OCI-LY3 (cell line): ENCODE measurements at regions not wholly inside any gene's neighbourhood (a gene's known extent, or its start where the extent isn't known, plus 50 kb on each side); places are given as distances from the start of the nearest gene placed in this dataset.

Experiments
- H2AFZ ChIP-seq: fragments of 200-600, 300-600 bp; shearing (Covaris generic); 2 replicates; pipeline ENCODE4 v1.6.0; 2014; ENCODE audit warnings: antibody characterized with exemption, low read depth, low read length
- H3K27ac ChIP-seq: fragments of 200-600, 300-600 bp; sonication (generic); 2 replicates; pipeline ENCODE4 v1.5.1; 2014; ENCODE audit warnings: mild to moderate bottlenecking, low read length, moderate library complexity, mixed read lengths
- H3K27me3 ChIP-seq: fragments of 200-600, 300-600 bp; sonication (generic); 2 replicates; pipeline ENCODE4 v1.6.1; 2014; ENCODE audit warnings: low read depth, low read length, mixed read lengths
- H3K36me3 ChIP-seq: fragments of 200-600, 300-600 bp; sonication (generic); replicated peaks from 2 replicates; pipeline ENCODE3; 2014; ENCODE audit warnings: low read depth, low read length, mixed read lengths
- H3K4me1 ChIP-seq: fragments of 300-600, 200-600 bp; sonication (generic); 2 replicates; pipeline ENCODE4 v1.6.1; 2014; ENCODE audit warnings: low read length, mixed read lengths
- H3K4me2 ChIP-seq: fragments of 200-600, 300-600 bp; sonication (generic); 2 replicates; pipeline ENCODE4 v1.6.1; 2014; ENCODE audit warnings: low read length, mixed read lengths
- H3K4me3 ChIP-seq: fragments of 300-600, 200-600 bp; sonication (generic); 2 replicates; pipeline ENCODE4 v1.5.1; 2014; ENCODE audit warnings: antibody characterized with exemption, mild to moderate bottlenecking, low read length, moderate library complexity
- H3K79me2 ChIP-seq: fragments of 300-600, 200-600 bp; shearing (Covaris generic); 2 replicates; pipeline ENCODE4 v1.6.1; 2014; ENCODE audit warnings: mild to moderate bottlenecking, low read length, mixed read lengths
- H3K9ac ChIP-seq: fragments of 300-600, 200-600 bp; shearing (Covaris generic); 2 replicates; pipeline ENCODE4 v1.6.0; 2014; ENCODE audit warnings: mild to moderate bottlenecking, low read length, moderate library complexity
- H3K9me3 ChIP-seq: fragments of 200-600, 300-600 bp; shearing (Covaris generic); 2 replicates; pipeline ENCODE4 v1.6.1; 2014; ENCODE audit warnings: low read length, mixed read lengths; ENCODE audit not compliant: insufficient read depth
- H4K20me1 ChIP-seq: fragments of 200-600, 300-600 bp; sonication (generic); 2 replicates; pipeline ENCODE4 v1.6.1; 2016; ENCODE audit warnings: low read length, mixed read lengths; ENCODE audit not compliant: insufficient read depth
- CTCF ChIP-seq: fragments of 200-600, 300-600 bp; sonication (generic); IDR thresholded peaks from 2 replicates; pipeline ENCODE4 v1.5.1; 2014; ENCODE audit warnings: antibody characterized with exemption, low read length, low read depth
- EZH2phosphoT487 ChIP-seq: fragments of 200-600 bp; shearing (Covaris generic); IDR thresholded peaks from 2 replicates; pipeline ENCODE4 v1.6.1; 2018; ENCODE audit warnings: antibody characterized with exemption, mixed run types, low read depth

GRCh38 chr13:55815458-55816033 lies 1325.2 kb upstream of the PRR20A start:
- no peak overlapping the region for H3K4me3 ChIP-seq
- TF ChIP-seq EZH2phosphoT487: no peak
- TF ChIP-seq CTCF: no peak
- H3K9ac ChIP-seq: no peak overlapping the region
- H4K20me1 ChIP-seq: no peaks in the 10 kb centered on the region
- no peaks in the 10 kb centered on the region for H3K79me2 ChIP-seq
- H3K4me2 ChIP-seq: no peak overlapping the region
- no peak overlapping the region for H2AFZ ChIP-seq
- no peaks in the 10 kb centered on the region for H3K4me1 ChIP-seq
- H3K27ac ChIP-seq: no peak overlapping the region
- 0 out of 2 replicates have a peak, but pooled peaks cover 4% of the 10 kb centered on the region for H3K9me3 ChIP-seq
- H3K27me3 ChIP-seq: no peaks in the 10 kb centered on the region
- H3K36me3 ChIP-seq: no peaks in the 10 kb centered on the region

GRCh38 chr13:55816976-55817601 lies 1323.6 kb upstream of the PRR20A start:
- no peaks in the 10 kb centered on the region for H3K9me3 ChIP-seq
- no peaks in the 10 kb centered on the region for H3K4me1 ChIP-seq
- H3K36me3 ChIP-seq: no peaks in the 10 kb centered on the region
- no peak overlapping the region for H3K27ac ChIP-seq
- H3K4me3 ChIP-seq: no peak overlapping the region
- H3K79me2 ChIP-seq: no peaks in the 10 kb centered on the region
- H3K4me2 ChIP-seq: no peak overlapping the region
- no peaks in the 10 kb centered on the region for H4K20me1 ChIP-seq
- H3K9ac ChIP-seq: no peak overlapping the region
- no peak overlapping the region for H2AFZ ChIP-seq
- TF ChIP-seq EZH2phosphoT487 (no peak), CTCF (no peak)
- H3K27me3 ChIP-seq: no peaks in the 10 kb centered on the region

GRCh38 chr13:55820817-55821216 lies 1319.9 kb upstream of the PRR20A start:
- no peak overlapping the region for H3K4me3 ChIP-seq
- no peaks in the 10 kb centered on the region for H3K27me3 ChIP-seq
- no peak overlapping the region for H3K27ac ChIP-seq
- no peak overlapping the region for H3K9ac ChIP-seq
- H3K4me2 ChIP-seq: no peak overlapping the region
- H3K9me3 ChIP-seq: no peaks in the 10 kb centered on the region
- no peak for TF ChIP-seq EZH2phosphoT487
- TF ChIP-seq CTCF: no peak
- H3K4me1 ChIP-seq: no peaks in the 10 kb centered on the region
- no peaks in the 10 kb centered on the region for H3K36me3 ChIP-seq
- H3K79me2 ChIP-seq: no peaks in the 10 kb centered on the region
- no peaks in the 10 kb centered on the region for H4K20me1 ChIP-seq
- H2AFZ ChIP-seq: peak overlapping the region; percentile 35; the same call in 1 of the 2 replicates

GRCh38 chr13:55869648-55870047 lies 1271.1 kb upstream of the PRR20A start:
- Histone ChIP-seq H3K27me3 (no peaks in the 10 kb centered on the region), H3K9me3 (peaks cover 10% of the 10 kb centered on the region; the same call in 1 of the 2 replicates), H4K20me1 (no peaks in the 10 kb centered on the region)

More at GRCh38 chr13:55869648-55870047, 1271.1 kb upstream of the PRR20A start:
- H2AFZ ChIP-seq: no peak overlapping the region
- peaks cover 6% of the 10 kb centered on the region for H3K36me3 ChIP-seq
- no peaks in the 10 kb centered on the region for H3K4me1 ChIP-seq
- no peaks in the 10 kb centered on the region for H3K79me2 ChIP-seq
- no peak overlapping the region for H3K9ac ChIP-seq
- no peak overlapping the region for H3K4me2 ChIP-seq
- TF ChIP-seq EZH2phosphoT487: no peak
- no peak for TF ChIP-seq CTCF
- H3K27ac ChIP-seq: no peak overlapping the region
- no peak overlapping the region for H3K4me3 ChIP-seq
